HepG2 (cell line): ENCODE measurements at regions not wholly inside any gene's neighbourhood (a gene's known extent, or its start where the extent isn't known, plus 50 kb on each side); places are given as distances from the start of the nearest gene placed in this dataset.

Source experiments
- ATAC-seq: fragments of 200-7000 bp; cut with Tn5 transposase; 3 replicates; pipeline ENCODE4 v1.9.1; 2020; ENCODE audit warnings: mild to moderate bottlenecking, moderate library complexity
- BruUV-seq: library from RNA; stranded (reverse); fragments of 400-500 nt; replicated peaks from 2 replicates; lab custom pipeline; 2021; lab: Mats Ljungman, UMichigan
- CTCF ChIA-PET: fragments of 300-600 bp; formaldehyde crosslinking; extraction: SDS; loops from one replicate; lab custom pipeline; 2021; ENCODE audit warnings: low total read pairs, inconsistent platforms, low intra/inter-chr PET ratio; lab: Yijun Ruan, JAX
- POLR2A ChIA-PET: fragments of 350-600 bp; sonication (Branson Sonifier 250); formaldehyde crosslinking; loops from one replicate; lab custom pipeline; 2020; ENCODE audit warnings: antibody characterized with exemption, inconsistent platforms; lab: Yijun Ruan, JAX
- DNase-seq: peaks from one replicate; pipeline ENCODE4 v3.0.0-alpha.2; 2015; ENCODE audit warnings: low spot score
- FAIRE-seq: peaks from 3 replicates; lab custom pipeline; 2011; peaks lifted over from hg19 to GRCh38; lab: Jason Lieb, UNC
- H2AFZ ChIP-seq: one replicate; pipeline ENCODE4 v1.6.1; 2011; ENCODE audit warnings: low read length, inconsistent platforms
- H3K27ac ChIP-seq: fragments of 300-600 bp; 3 replicates; pipeline ENCODE4 v1.8.0; 2011; ENCODE audit warnings: mixed run types, mild to moderate bottlenecking, mixed read lengths, low read length, inconsistent platforms; ENCODE audit not compliant: insufficient read depth; ENCODE audit errors: extremely low read length
- H3K27me3 ChIP-seq, 2 experiments: fragments of 200-600 bp in 1 of 2; 2 replicates in 1 of 2; 3 replicates in 1 of 2; pipeline versions ENCODE4 v1.6.0 to v1.8.0; 2011; ENCODE audit warnings: low read length in 2 of 2, mild to moderate bottlenecking in 2 of 2, moderate library complexity in 2 of 2, inconsistent platforms in 1 of 2; ENCODE audit not compliant: insufficient read depth in 2 of 2, control insufficient read depth in 1 of 2
- H3K36me3 ChIP-seq, 2 experiments: fragments of 200-600 bp in 1 of 2; replicated peaks in 1 of 2; 2 replicates in 1 of 2; 3 replicates in 1 of 2; pipeline versions ENCODE4 v1.5.1 to v1.8.0; 2011; ENCODE audit warnings: low read length in 2 of 2, inconsistent platforms in 1 of 2; ENCODE audit not compliant: insufficient read depth in 2 of 2, control insufficient read depth in 1 of 2
- H3K4me1 ChIP-seq: 2 replicates; pipeline ENCODE4 v1.5.1; 2012; ENCODE audit warnings: low read length, inconsistent platforms; ENCODE audit not compliant: insufficient read depth
- H3K4me2 ChIP-seq: 2 replicates; pipeline ENCODE4 v1.6.0; 2011; ENCODE audit warnings: low read depth, low read length, inconsistent platforms
- H3K4me3 ChIP-seq, 3 experiments: fragments of 200-600 bp in 1 of 3; sonication (generic), shearing (Covaris generic) in 1 of 3; replicated peaks in 1 of 3; 2 replicates each; pipeline ENCODE4 v1.5.1; 2011 to 2016; ENCODE audit warnings: low read length in 3 of 3, inconsistent platforms in 2 of 3, low read depth in 2 of 3, mild to moderate bottlenecking in 2 of 3, control low read depth in 1 of 3, mixed read lengths in 1 of 3; ENCODE audit not compliant: insufficient read depth in 1 of 3
- H3K79me2 ChIP-seq: one replicate; pipeline ENCODE4 v1.6.1; 2011; ENCODE audit warnings: low read length, inconsistent platforms; ENCODE audit not compliant: insufficient read depth
- H3K9ac ChIP-seq: 2 replicates; pipeline ENCODE4 v1.6.0; 2011; ENCODE audit warnings: mild to moderate bottlenecking, low read depth, low read length, inconsistent platforms; ENCODE audit not compliant: insufficient read depth
- H3K9me3 ChIP-seq: 2 replicates; pipeline ENCODE4 v1.5.1; 2012; ENCODE audit warnings: mild to moderate bottlenecking, low read length
- H4K20me1 ChIP-seq: 2 replicates; pipeline ENCODE4 v1.6.0; 2011; ENCODE audit warnings: inconsistent platforms, mild to moderate bottlenecking, low read length, moderate library complexity; ENCODE audit not compliant: insufficient read depth
- CENPX ChIP-seq: sonication (generic); formaldehyde crosslinking; IDR thresholded peaks from 2 replicates; pipeline ENCODE4 v1.9.0; 2021; ENCODE audit warnings: mild to moderate bottlenecking, missing genetic modification reagents, moderate library complexity
- FOXA3 ChIP-seq: IDR thresholded peaks from 2 replicates; pipeline ENCODE4 v1.6.1; 2016; ENCODE audit warnings: missing genetic modification reagents, missing compliant biosample characterization
- FOXC1 ChIP-seq: sonication (generic); formaldehyde crosslinking; IDR thresholded peaks from 2 replicates; pipeline ENCODE4 v1.8.0; 2022; ENCODE audit warnings: mild to moderate bottlenecking, missing genetic modification reagents, borderline replicate concordance
- PCBP2 ChIP-seq: fragments of 200-400 bp; formaldehyde crosslinking; optimal IDR thresholded peaks from 2 replicates; pipeline ENCODE3; 2018; ENCODE audit warnings: low read length, low read depth; ENCODE audit not compliant: poor library complexity, severe bottlenecking
- THAP9 ChIP-seq: sonication (generic); formaldehyde crosslinking; IDR thresholded peaks from 2 replicates; pipeline ENCODE4; 2020; ENCODE audit warnings: missing genetic modification reagents, mild to moderate bottlenecking, borderline replicate concordance
- USF2 ChIP-seq, 2 experiments: sonication (generic) in 1 of 2; formaldehyde crosslinking in 1 of 2; IDR thresholded peaks; 2 replicates each; pipeline versions ENCODE4 v1.5.1 to v1.6.1; 2011 to 2020; ENCODE audit warnings: borderline replicate concordance in 1 of 2, low read depth in 1 of 2, low read length in 1 of 2, mild to moderate bottlenecking in 1 of 2, missing genetic modification reagents in 1 of 2, moderate library complexity in 1 of 2
- YY1 ChIP-seq: IDR thresholded peaks from 2 replicates; pipeline ENCODE4 v1.6.1; 2011; ENCODE audit warnings: low read length, low read depth, moderate library complexity, mild to moderate bottlenecking; ENCODE audit not compliant: insufficient read depth, insufficient replicate concordance
- ZNF749 ChIP-seq: sonication (generic); formaldehyde crosslinking; IDR thresholded peaks from 2 replicates; pipeline ENCODE4 v1.8.0; 2022; ENCODE audit warnings: mild to moderate bottlenecking, missing genetic modification reagents, moderate library complexity, borderline replicate concordance
- ZNF878 ChIP-seq: sonication (generic); formaldehyde crosslinking; IDR thresholded peaks from 2 replicates; pipeline ENCODE4 v1.8.1; 2023; ENCODE audit warnings: mild to moderate bottlenecking, missing genetic modification reagents, moderate library complexity
- ZSCAN30 ChIP-seq: sonication (generic); formaldehyde crosslinking; IDR thresholded peaks from 2 replicates; pipeline ENCODE4 v1.5.0; 2020; ENCODE audit warnings: mild to moderate bottlenecking, missing genetic modification reagents
- WGBS: methylation state at CpG from one replicate; pipeline ENCODE4 v1.1.6; 2017; ENCODE audit warnings: low lambda C conversion rate; 5-methylcytosine and 5-hydroxymethylcytosine counted together
- in situ Hi-C: cut with HindIII; loops from 2 replicates; pipeline ENCODE4 v1.10.0; 2017; ENCODE audit warnings: low pct_unique_long_range_greater_than_20kb; ENCODE audit not compliant: extremely low pct_ligation_motif_present
- intact Hi-C: fragments of 100-400 bp; cut with micrococcal nuclease; formaldehyde crosslinking; loops from one replicate; pipeline ENCODE4 v1.10.0; 2022; ENCODE audit not compliant: unreplicated experiment
- TF ChIP-seq, protein P1 (sequence below): IDR thresholded peaks from 2 replicates; pipeline ENCODE4 v1.6.1; 2016; ENCODE audit warnings: missing compliant biosample characterization, missing genetic modification reagents, borderline replicate concordance
- TF ChIP-seq, protein P2 (sequence below): sonication (generic); formaldehyde crosslinking; IDR thresholded peaks from 2 replicates; pipeline ENCODE4 v1.4.0; 2020; ENCODE audit warnings: missing genetic modification reagents

- ChIA-PET POLR2A (no interaction called here), CTCF (no interaction called here)
- TF ChIP-seq USF2 (IDR thresholded peaks at IDR 0.05; ENCODE audit: low read depth, low read length) (no peak), USF2 (CRISPR knock-in tag; IDR thresholded peaks at IDR 0.05; ENCODE audit: borderline replicate concordance) (no peak), ZNF878 (no peak), FOXA3 (CRISPR knock-in tag) (no peak), CENPX (CRISPR knock-in tag) (no peak), PCBP2 (no peak), ZSCAN30 (CRISPR knock-in tag) (no peak), FOXC1 (no peak), ZNF749 (CRISPR knock-in tag) (no peak), YY1 (no peak), THAP9 (CRISPR knock-in tag) (no peak)
- TF ChIP-seq, protein P1, sequence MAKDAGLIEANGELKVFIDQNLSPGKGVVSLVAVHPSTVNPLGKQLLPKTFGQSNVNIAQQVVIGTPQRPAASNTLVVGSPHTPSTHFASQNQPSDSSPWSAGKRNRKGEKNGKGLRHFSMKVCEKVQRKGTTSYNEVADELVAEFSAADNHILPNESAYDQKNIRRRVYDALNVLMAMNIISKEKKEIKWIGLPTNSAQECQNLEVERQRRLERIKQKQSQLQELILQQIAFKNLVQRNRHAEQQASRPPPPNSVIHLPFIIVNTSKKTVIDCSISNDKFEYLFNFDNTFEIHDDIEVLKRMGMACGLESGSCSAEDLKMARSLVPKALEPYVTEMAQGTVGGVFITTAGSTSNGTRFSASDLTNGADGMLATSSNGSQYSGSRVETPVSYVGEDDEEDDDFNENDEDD (CRISPR knock-in tag), result no peak
- TF ChIP-seq, protein P2, sequence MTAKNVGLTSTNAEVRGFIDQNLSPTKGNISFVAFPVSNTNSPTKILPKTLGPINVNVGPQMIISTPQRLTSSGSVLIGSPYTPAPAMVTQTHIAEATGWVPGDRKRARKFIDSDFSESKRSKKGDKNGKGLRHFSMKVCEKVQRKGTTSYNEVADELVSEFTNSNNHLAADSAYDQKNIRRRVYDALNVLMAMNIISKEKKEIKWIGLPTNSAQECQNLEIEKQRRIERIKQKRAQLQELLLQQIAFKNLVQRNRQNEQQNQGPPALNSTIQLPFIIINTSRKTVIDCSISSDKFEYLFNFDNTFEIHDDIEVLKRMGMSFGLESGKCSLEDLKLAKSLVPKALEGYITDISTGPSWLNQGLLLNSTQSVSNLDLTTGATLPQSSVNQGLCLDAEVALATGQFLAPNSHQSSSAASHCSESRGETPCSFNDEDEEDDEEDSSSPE, result no peak
- no peaks in the 10 kb centered on the region for H3K36me3 ChIP-seq
- H3K79me2 ChIP-seq, result no peaks in the 10 kb centered on the region
- H3K4me3 ChIP-seq, result no peak overlapping the region
- 2% methylated on average over 3 of the region's 3 CpGs for WGBS
- no peak overlapping the region for H3K4me2 ChIP-seq
- no peaks in the 10 kb centered on the region for H3K4me1 ChIP-seq
- no peak overlapping the region for H3K9ac ChIP-seq
- intact Hi-C loops, result no loop called here
- FAIRE-seq, result no peak
- ATAC-seq, result no peak
- H3K27me3 ChIP-seq, result no peaks in the 10 kb centered on the region
- in situ Hi-C loops, result no loop called here
- no TSS peak for BruUV-seq
- H3K27ac ChIP-seq, result no peak overlapping the region
- peaks cover 97% of the 10 kb centered on the region for H3K9me3 ChIP-seq
- H2AFZ ChIP-seq, result no peak overlapping the region
- no peak for DNase-seq
- no peaks in the 10 kb centered on the region for H4K20me1 ChIP-seq
Measured at GRCh38 chr11:29750392-29750791, 266.4 kb downstream of the KCNA4 start.
